HG03432 (cell line): ENCODE measurements at regions not wholly inside any gene's neighbourhood (a gene's known extent, or its start where the extent isn't known, plus 50 kb on each side); places are given as distances from the start of the nearest gene placed in this dataset.
"Not testable (repeated sequence)": the region's sequence is repeated elsewhere in the genome, so short reads cannot be mapped to it uniquely, and the experiment has no call there.

Experiments
- ATAC-seq: cut with Tn5 transposase; IDR thresholded peaks from one replicate; pipeline ENCODE4 v1.9.1; 2021; ENCODE audit warnings: mild to moderate bottlenecking, moderate library complexity; ENCODE audit not compliant: unreplicated experiment

GRCh38 chr20:22529150-22530019 lies 55.0 kb downstream of the FOXA2 start:
- ATAC-seq: no peak

- ATAC-seq: no peak
Observed at GRCh38 chr20:22526512-22527012, 57.8 kb downstream of the FOXA2 start.

GRCh38 chr20:22525821-22526220 lies 58.6 kb downstream of the FOXA2 start:
- no peak for ATAC-seq

GRCh38 chr20:22525069-22525820 lies 59.1 kb downstream of the FOXA2 start:
- no peak for ATAC-seq

GRCh38 chr20:22524393-22525015 lies 59.9 kb downstream of the FOXA2 start:
- no peak for ATAC-seq

- no peak for ATAC-seq
Observed at GRCh38 chr20:22523499-22524392, 60.6 kb downstream of the FOXA2 start.

- ATAC-seq: no peak
Observed at GRCh38 chr20:22523128-22523498, 61.3 kb downstream of the FOXA2 start.

- no peak for ATAC-seq
Observed at GRCh38 chr20:22522701-22523100, 61.7 kb downstream of the FOXA2 start.

GRCh38 chr20:22521940-22522339 lies 62.4 kb downstream of the FOXA2 start:
- not testable (repeated sequence) for ATAC-seq

- no peak for ATAC-seq
Observed at GRCh38 chr20:22520381-22520780, 64.0 kb downstream of the FOXA2 start.

GRCh38 chr20:22515264-22515663 lies 69.1 kb downstream of the FOXA2 start:
- ATAC-seq: no peak

GRCh38 chr20:22513574-22513973 lies 70.8 kb downstream of the FOXA2 start:
- ATAC-seq: no peak

GRCh38 chr20:22512911-22513489 lies 71.4 kb downstream of the FOXA2 start:
- ATAC-seq: no peak

GRCh38 chr20:22511943-22512910 lies 72.1 kb downstream of the FOXA2 start:
- no peak for ATAC-seq

GRCh38 chr20:22509843-22510147 lies 74.6 kb downstream of the FOXA2 start:
- no peak for ATAC-seq

- no peak for ATAC-seq
Observed at GRCh38 chr20:22509090-22509842, 75.1 kb downstream of the FOXA2 start.

- no peak for ATAC-seq
Observed at GRCh38 chr20:22508426-22508825, 75.9 kb downstream of the FOXA2 start.

GRCh38 chr20:22507240-22507961 lies 77.0 kb downstream of the FOXA2 start:
- no peak for ATAC-seq
